SK-N-DZ (cell line): ENCODE measurements at regions not wholly inside any gene's neighbourhood (a gene's known extent, or its start where the extent isn't known, plus 50 kb on each side); places are given as distances from the start of the nearest gene placed in this dataset.
A peak's percentile ranks its signal among the peaks of the same experiment; 100 is the strongest.

Experiments
- DNase-seq: peaks from one replicate; pipeline ENCODE4 v3.0.0-alpha.2; 2015; ENCODE audit warnings: low spot score

- no peak for DNase-seq
These were observed 50.0 kb downstream of the PABIR2 start for GRCh38 chrX:134747006-134747405.

DNA sequence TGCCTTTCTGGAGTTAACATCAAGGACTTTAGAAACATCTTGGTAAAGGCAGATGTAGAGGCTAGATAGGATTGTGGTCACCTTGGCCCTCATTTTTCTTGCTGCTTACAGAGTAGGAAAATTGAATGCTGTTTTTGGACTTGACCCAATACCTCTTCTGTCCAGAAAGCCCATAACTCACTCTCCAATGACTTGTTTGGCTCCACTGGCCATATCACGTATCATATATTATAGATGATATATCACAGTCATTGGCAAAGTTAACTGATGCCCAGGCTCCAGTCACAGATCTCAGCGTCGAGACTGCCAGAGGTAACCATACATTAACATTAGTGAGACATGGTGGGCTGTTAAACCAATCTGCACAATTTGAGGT, 50.6 kb downstream of the PABIR2 start:
- DNase-seq, result no peak

DNA sequence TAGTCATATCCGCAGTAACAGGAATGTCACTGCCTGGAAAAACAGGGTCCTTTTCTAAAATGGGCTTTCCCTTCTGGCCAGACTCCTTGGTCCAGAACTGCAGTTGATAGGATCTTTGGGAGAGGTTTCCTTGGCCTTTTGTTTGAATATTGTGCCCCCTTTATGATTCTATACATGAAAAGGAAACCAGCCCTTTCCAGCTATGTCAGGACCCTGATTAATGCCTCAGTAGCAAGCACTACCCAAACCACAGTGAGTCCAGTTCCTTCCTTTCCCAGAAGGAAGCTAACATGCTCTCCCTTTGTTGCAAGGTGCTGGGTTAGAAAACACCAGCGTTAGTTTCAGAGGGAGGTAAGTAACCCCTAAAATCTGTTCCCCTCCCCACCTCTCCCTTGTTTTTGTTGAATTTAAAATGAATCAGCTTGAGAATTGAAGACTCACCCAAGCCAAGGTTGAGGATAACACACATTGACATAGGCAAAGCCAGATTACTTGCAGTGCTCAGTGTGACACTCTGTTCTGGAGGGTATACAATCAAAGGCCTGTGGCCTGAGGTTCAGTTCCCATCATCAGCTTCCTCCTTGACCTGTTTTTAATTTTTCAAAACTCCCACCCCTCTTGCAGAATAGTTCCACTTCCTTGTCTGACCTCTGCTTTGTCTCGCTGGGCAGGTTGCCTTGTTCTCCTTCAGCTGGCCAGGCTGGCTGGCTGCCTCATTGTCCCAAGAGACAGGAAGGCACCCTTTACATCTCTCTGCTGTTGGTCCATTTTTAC, 51.2 kb downstream of the PABIR2 start:
- DNase-seq, result no peak

- DNase-seq, result no peak
These were observed 53.9 kb downstream of the PABIR2 start for GRCh38 chrX:134743091-134743490.

DNA sequence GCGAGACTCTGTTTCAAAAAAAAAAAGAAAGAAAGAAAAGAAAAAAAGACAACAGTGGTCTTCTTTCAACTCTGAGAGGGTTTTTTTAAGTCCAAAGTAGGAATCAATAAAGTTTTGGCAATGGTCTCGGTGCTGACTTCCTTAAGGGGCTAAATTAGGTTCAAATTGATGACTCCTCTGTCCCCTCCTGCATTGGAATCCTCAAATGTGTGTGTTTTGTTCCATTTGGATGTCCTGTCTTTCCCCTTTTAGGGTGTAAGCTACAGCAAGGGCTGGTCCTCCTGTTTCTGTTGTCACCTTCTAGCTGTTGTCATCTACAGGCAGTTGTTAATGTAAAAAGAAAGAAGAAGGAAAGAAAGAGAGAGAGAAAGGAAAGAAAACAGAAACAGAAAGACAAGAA, 54.4 kb downstream of the PABIR2 start:
- DNase-seq, result no peak

GRCh38 chrX:134741746-134742145, 55.3 kb downstream of the PABIR2 start:
- DNase-seq, result no peak

GRCh38 chrX:134738986-134739740, 57.8 kb downstream of the PABIR2 start:
- no peak for DNase-seq

- no peak for DNase-seq
These were observed 58.6 kb downstream of the PABIR2 start for GRCh38 chrX:134738445-134738844.

DNA sequence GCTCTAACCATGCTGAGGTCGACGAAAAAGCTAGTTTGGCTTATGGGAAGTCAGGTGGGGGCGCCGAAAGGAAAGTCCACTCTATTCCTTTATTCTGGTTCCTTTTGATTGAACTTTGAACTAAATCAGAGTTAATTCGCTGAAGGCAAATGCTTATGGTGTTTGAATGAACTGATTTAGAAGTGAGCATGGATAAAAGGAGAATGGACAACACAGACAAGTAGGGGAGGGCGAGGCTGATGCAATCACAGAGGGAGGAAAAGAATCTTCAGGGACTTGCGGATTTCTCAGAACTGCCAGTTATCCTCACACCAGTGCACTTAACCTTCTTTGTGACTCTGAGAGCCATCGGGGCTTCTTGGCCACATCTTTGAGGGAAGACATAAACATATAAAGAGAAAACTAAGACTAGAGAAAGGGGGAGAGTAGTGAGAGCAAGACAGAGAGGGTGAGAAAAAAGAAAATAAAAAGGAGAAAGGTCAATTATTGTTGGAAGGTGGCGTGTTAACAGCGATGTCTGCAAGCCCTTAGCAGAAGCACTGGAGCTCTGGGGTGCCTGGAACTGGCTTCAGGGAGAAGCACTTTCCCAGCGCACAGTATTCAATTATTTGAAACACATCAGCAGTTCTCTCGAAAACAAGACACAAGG, 59.2 kb downstream of the PABIR2 start:
- no peak for DNase-seq

DNA sequence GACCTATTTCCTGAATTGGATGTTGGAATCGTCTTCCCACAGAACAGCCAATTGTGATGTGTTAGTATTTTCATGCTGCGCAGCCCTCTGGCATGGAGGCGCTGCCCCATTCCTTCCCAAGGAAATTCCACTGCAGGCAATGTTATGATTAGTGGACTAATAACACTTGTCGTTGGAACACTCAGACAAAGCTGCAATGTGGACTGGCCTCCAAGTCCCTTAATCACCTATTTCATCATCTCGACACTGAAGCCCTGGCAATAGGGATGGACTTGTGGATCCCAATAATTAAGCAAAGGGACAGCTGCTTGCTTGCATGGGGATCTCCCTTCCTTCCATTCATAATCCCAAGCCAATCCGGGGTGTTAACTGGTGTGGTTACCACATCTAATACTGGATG, 59.9 kb downstream of the PABIR2 start:
- no peak for DNase-seq

DNA sequence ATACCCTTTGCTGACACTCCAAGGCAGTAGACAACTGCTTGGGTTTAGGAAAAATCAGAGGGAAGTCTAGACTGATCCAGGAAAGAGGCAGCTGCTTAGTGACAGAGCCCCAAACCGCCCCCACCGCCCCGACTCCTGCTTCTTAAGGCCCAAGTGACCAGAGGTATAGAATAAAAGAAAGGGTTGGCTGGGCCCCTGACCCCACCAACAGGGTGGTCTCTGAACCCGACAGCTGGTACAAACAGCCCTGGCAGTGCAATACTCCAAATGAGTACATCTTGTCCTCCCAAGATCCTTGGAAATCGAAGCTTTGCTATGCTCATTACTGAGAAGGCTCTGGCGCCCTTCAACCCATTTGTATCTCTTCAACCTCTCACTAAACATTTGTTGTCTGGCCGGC, 60.6 kb downstream of the PABIR2 start:
- DNase-seq, result no peak

- DNase-seq, result no peak
These were observed 62.0 kb downstream of the PABIR2 start for GRCh38 chrX:134735015-134735414.

DNA sequence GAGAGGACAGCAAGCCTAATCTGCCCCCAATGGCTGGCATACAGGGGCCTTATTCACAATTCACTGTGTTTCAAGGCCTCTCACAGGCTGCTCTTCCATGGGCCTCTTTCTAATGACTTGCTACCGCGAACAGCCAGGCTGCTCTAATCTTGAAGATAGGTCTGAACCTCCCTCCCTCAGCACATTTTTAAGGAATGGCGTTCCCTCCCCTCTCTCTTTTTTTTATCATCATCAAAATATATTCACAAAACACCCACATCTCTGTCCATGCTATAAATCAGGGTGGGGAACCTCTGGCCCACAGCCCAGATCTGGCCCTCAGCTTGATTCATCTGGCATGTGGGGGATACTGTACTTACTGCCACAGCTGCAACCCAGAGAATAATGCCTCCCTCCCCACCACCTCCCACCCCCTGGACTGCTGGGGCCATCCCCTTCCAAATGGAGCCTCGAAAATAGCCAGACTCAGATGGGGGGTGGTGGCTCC, 62.5 kb downstream of the PABIR2 start:
- DNase-seq, result no peak

- DNase-seq, result no peak
These were observed 63.4 kb downstream of the PABIR2 start for GRCh38 chrX:134733591-134733990.

- DNase-seq, result no peak
These were observed 64.3 kb downstream of the PABIR2 start for GRCh38 chrX:134732676-134733075.

GRCh38 chrX:134732152-134732551, 64.9 kb downstream of the PABIR2 start:
- peak; percentile 75 for DNase-seq

DNA sequence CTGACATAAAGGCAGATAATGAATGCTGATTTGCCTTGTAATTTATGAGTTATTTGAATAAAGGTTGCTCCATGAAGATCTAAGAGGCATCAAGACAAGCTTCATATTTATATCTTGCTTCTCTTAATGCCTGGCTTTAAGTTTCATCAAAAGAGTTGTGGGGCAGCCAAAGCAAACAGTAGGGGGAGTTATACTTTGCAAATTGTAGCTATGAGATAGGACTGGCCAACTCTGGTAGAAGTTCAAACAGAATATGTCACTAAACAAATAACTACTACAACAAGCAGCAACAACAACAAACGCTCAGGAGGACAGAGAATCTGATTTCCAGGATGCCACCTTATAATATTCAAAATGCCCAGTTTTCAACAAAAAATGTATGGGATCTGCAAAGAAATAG, 69.1 kb upstream of the PLAC1 start:
- DNase-seq, result no peak

DNA sequence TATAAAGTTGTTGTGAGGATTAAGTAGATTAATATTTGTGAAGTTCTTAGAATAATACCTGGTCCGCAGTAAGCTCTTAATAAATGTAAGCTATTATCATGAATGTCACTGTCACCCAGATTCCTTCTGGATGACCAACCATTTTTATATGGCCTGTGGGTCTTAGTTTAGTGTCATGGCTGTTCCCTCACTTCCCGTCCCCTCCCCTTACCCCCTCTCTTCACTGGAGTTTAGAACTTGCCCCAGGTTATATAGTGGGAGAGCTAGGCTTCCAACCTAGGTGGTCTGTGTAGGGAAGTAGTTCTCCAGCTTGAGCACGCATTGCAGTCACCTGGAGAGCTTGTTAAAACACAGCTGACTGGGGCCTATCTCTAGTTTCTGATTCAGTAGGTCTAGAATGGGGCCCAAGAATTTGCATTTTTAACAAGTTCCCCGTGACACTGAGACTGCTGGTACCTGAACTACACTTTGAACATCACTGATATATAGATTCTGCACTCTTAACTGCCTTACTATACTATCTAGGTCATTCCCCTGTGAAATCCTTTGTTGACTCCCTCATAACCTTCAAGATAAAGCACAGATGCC, 66.9 kb upstream of the PLAC1 start:
- no peak for DNase-seq

DNA sequence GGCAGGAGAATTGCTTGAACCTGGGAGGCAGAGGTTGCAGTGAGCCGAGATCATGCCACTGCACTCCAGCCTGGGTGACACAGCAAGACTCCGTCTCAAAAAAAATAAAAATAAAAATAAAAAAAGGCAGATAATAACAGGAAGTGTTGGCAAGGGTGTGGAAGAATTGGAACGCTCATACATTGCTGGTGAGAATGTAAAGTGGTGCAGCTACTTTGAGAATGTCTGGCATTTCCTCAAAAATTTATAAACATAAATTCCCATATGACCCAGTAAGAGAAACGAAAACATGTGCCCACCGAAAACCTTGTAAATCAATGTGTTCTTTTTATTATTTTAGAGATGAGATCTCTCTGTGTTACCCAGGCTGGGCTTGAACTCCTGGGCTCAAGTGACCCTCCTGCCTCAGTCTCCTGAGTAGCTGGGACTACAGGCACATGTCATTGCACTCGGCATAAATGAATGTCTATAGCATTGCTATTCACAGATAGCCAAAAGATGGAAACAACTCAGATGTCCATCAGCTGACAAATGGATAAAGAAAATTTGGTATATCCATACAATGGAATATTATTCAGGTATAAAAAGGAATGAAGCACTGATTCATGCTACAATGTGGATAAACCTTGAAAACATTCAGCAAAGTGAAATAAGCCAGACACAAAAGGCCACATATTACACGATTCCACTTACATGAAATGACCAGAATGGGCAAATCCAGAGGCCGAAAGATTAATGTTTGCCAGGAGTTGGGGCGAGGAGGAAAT, 63.7 kb upstream of the PLAC1 start:
- no peak for DNase-seq

DNA sequence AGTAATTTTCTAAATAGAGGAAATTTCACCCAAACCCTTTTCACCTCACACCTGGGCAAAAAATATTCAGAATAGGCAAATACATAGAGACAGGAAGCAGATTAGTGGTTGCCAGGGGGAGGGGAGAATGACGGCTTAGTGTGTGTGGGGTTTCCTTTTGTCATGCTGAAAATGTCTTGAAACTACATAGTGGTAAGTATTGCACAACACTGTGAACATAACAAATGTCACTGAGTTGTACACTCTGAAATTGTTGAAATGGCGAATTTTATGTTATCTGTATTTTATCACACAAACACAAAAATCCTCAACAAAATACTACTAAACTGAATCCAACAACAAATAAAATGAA, 60.7 kb upstream of the PLAC1 start:
- DNase-seq, result no peak
